TTC549 (cell line): ENCODE measurements at regions not wholly inside any gene's neighbourhood (a gene's known extent, or its start where the extent isn't known, plus 50 kb on each side); places are given as distances from the start of the nearest gene placed in this dataset.
"Not testable (repeated sequence)": the region's sequence is repeated elsewhere in the genome, so short reads cannot be mapped to it uniquely, and the experiment has no call there.

Experiments used
- FAIRE-seq: peaks from 2 replicates; lab custom pipeline; 2012; peaks lifted over from hg19 to GRCh38; lab: Jason Lieb, UNC

GRCh38 chr6:74000666-74001490, 304.9 kb downstream of the CD109 start:
- no peak for FAIRE-seq

GRCh38 chr6:73990609-73991238, 294.7 kb downstream of the CD109 start:
- not testable (repeated sequence) for FAIRE-seq

- FAIRE-seq, result no peak
Observed at GRCh38 chr6:73989428-73989827, 293.4 kb downstream of the CD109 start.

GRCh38 chr6:73985891-73986290, 289.9 kb downstream of the CD109 start:
- FAIRE-seq, result no peak

GRCh38 chr6:73984571-73985210, 288.7 kb downstream of the CD109 start:
- no peak for FAIRE-seq

- no peak for FAIRE-seq
Observed at GRCh38 chr6:73983367-73983766, 287.4 kb downstream of the CD109 start.

GRCh38 chr6:73980096-73980495, 284.1 kb downstream of the CD109 start:
- no peak for FAIRE-seq

- FAIRE-seq, result no peak
Observed at GRCh38 chr6:73978330-73978729, 282.3 kb downstream of the CD109 start.

- FAIRE-seq, result not testable (repeated sequence)
Observed at GRCh38 chr6:73972518-73972917, 276.5 kb downstream of the CD109 start.

- no peak for FAIRE-seq
Observed at GRCh38 chr6:73969971-73970970, 274.3 kb downstream of the CD109 start.

GRCh38 chr6:73968221-73968757, 272.3 kb downstream of the CD109 start:
- no peak for FAIRE-seq

- no peak for FAIRE-seq
Observed at GRCh38 chr6:73965539-73966029, 269.6 kb downstream of the CD109 start.

- FAIRE-seq, result no peak
Observed at GRCh38 chr6:73964241-73964854, 268.3 kb downstream of the CD109 start.

- no peak for FAIRE-seq
Observed at GRCh38 chr6:73962884-73963283, 266.9 kb downstream of the CD109 start.

GRCh38 chr6:73956305-73956704, 260.3 kb downstream of the CD109 start:
- no peak for FAIRE-seq

GRCh38 chr6:73955800-73956199, 259.8 kb downstream of the CD109 start:
- no peak for FAIRE-seq

- no peak for FAIRE-seq
Observed at GRCh38 chr6:73954881-73955280, 258.9 kb downstream of the CD109 start.

GRCh38 chr6:73951183-73951582, 255.2 kb downstream of the CD109 start:
- no peak for FAIRE-seq

- no peak for FAIRE-seq
Observed at GRCh38 chr6:73943930-73944652, 248.1 kb downstream of the CD109 start.

GRCh38 chr6:73943411-73943810, 247.4 kb downstream of the CD109 start:
- no peak for FAIRE-seq
